Cardiac septum (tissue), 1 donor: ENCODE measurements at regions not wholly inside any gene's neighbourhood (a gene's known extent, or its start where the extent isn't known, plus 50 kb on each side); places are given as distances from the start of the nearest gene placed in this dataset.
"Not testable (repeated sequence)": the region's sequence is repeated elsewhere in the genome, so short reads cannot be mapped to it uniquely, and the experiment has no call there.

Experiments
- DNase-seq: peaks from one replicate; pipeline ENCODE4 v3.0.0-alpha.2; 2020; ENCODE audit warnings: low spot score
- intact Hi-C: fragments of 100-400 bp; cut with DNase I; formaldehyde crosslinking; loops from one replicate; pipeline ENCODE4 v1.14.0; 2022
- donor health status: DM: no; HTN: no; CAD: no.

GRCh38 chr5:130294798-130295197 lies 390.5 kb downstream of the CHSY3 start:
- DNase-seq = not testable (repeated sequence)

GRCh38 chr5:130290219-130290618 lies 386.0 kb downstream of the CHSY3 start:
- intact Hi-C loops = no loop called here
- no peak for DNase-seq

More at GRCh38 chr5:130294798-130295197, 390.5 kb downstream of the CHSY3 start:
- intact Hi-C loops = not testable (repeated sequence)

- DNase-seq = no peak
Measured at GRCh38 chr5:130289132-130290088, 385.1 kb downstream of the CHSY3 start.

GRCh38 chr5:130287438-130287837 lies 383.2 kb downstream of the CHSY3 start:
- DNase-seq = no peak
- intact Hi-C loops = no loop called here

More at GRCh38 chr5:130289132-130290088, 385.1 kb downstream of the CHSY3 start:
- intact Hi-C loops = no loop called here

- no peak for DNase-seq
- intact Hi-C loops = no loop called here
Measured at GRCh38 chr5:130286971-130287370, 382.7 kb downstream of the CHSY3 start.

- intact Hi-C loops = no loop called here
- no peak for DNase-seq
Measured at GRCh38 chr5:130282049-130282448, 377.8 kb downstream of the CHSY3 start.

- intact Hi-C loops = no loop called here
- DNase-seq = no peak
Measured at GRCh38 chr5:130280528-130281217, 376.4 kb downstream of the CHSY3 start.

- DNase-seq = no peak
- intact Hi-C loops = no loop called here
Measured at GRCh38 chr5:130279386-130279785, 375.1 kb downstream of the CHSY3 start.

GRCh38 chr5:130278136-130278535 lies 373.9 kb downstream of the CHSY3 start:
- intact Hi-C loops = no loop called here

GRCh38 chr5:130277522-130277921 lies 373.3 kb downstream of the CHSY3 start:
- intact Hi-C loops = no loop called here
- DNase-seq = no peak

More at GRCh38 chr5:130278136-130278535, 373.9 kb downstream of the CHSY3 start:
- DNase-seq = no peak

- intact Hi-C loops = no loop called here
Measured at GRCh38 chr5:130277002-130277401, 372.7 kb downstream of the CHSY3 start.

GRCh38 chr5:130272837-130273236 lies 368.6 kb downstream of the CHSY3 start:
- no peak for DNase-seq
- intact Hi-C loops = no loop called here

More at GRCh38 chr5:130277002-130277401, 372.7 kb downstream of the CHSY3 start:
- no peak for DNase-seq

GRCh38 chr5:130270786-130271185 lies 366.5 kb downstream of the CHSY3 start:
- no peak for DNase-seq
- intact Hi-C loops = no loop called here

- intact Hi-C loops = no loop called here
- DNase-seq = no peak
Measured at GRCh38 chr5:130268489-130268888, 364.2 kb downstream of the CHSY3 start.

- intact Hi-C loops = no loop called here
- DNase-seq = no peak
Measured at GRCh38 chr5:130267926-130268325, 363.7 kb downstream of the CHSY3 start.

- intact Hi-C loops = no loop called here
- DNase-seq = no peak
Measured at GRCh38 chr5:130260481-130260880, 356.2 kb downstream of the CHSY3 start.

- no peak for DNase-seq
- intact Hi-C loops = no loop called here
Measured at GRCh38 chr5:130251931-130252330, 347.7 kb downstream of the CHSY3 start.

GRCh38 chr5:130243641-130244040 lies 339.4 kb downstream of the CHSY3 start:
- no peak for DNase-seq
- intact Hi-C loops = no loop called here

- no peak for DNase-seq
- intact Hi-C loops = no loop called here
Measured at GRCh38 chr5:130237721-130238120, 333.5 kb downstream of the CHSY3 start.
